Panc1 (cell line): ENCODE measurements at regions not wholly inside any gene's neighbourhood (a gene's known extent, or its start where the extent isn't known, plus 50 kb on each side); places are given as distances from the start of the nearest gene placed in this dataset.

Source experiments
- ATAC-seq: fragments of 200-7000 bp; cut with Tn5 transposase; 2 replicates; pipeline ENCODE4 v1.9.1; 2020; ENCODE audit warnings: mild to moderate bottlenecking, moderate library complexity
- BruUV-seq: library from RNA; stranded (reverse); fragments of 400-500 nt; replicated peaks from 2 replicates; lab custom pipeline; 2021; lab: Mats Ljungman, UMichigan
- CTCF ChIA-PET: fragments of 300-600 bp; sonication (Branson Sonifier 250); formaldehyde crosslinking; loops from one replicate; lab custom pipeline; 2022; ENCODE audit warnings: antibody characterized with exemption; lab: Charles Lee
- POLR2A ChIA-PET: fragments of 300-600 bp; sonication (Branson Sonifier 250); formaldehyde crosslinking; loops from one replicate; lab custom pipeline; 2022; ENCODE audit warnings: antibody characterized with exemption; lab: Charles Lee
- DNase-seq: peaks from one replicate; pipeline ENCODE4 v3.0.0-alpha.2; 2010; ENCODE audit warnings: low read depth, low spot score
- H3K27ac ChIP-seq: 2 replicates; pipeline ENCODE4 v1.5.1; 2011; ENCODE audit warnings: mild to moderate bottlenecking, low read length, inconsistent platforms
- H3K27me3 ChIP-seq: fragments of 200-500 bp; sonication (Bioruptor generic); 2 replicates; pipeline ENCODE4 v1.6.0; 2014; ENCODE audit warnings: low read length, inconsistent platforms; ENCODE audit not compliant: control insufficient read depth, insufficient read depth
- H3K36me3 ChIP-seq: fragments of 200-500 bp; sonication (Bioruptor generic); 2 replicates; pipeline ENCODE4 v1.5.1; 2014; ENCODE audit warnings: inconsistent platforms, mild to moderate bottlenecking, low read length, moderate library complexity; ENCODE audit not compliant: control insufficient read depth, insufficient read depth
- H3K4me1 ChIP-seq: 2 replicates; pipeline ENCODE4 v1.5.1; 2011; ENCODE audit warnings: inconsistent platforms, mild to moderate bottlenecking, low read length, moderate library complexity; ENCODE audit not compliant: control insufficient read depth, insufficient read depth
- H3K4me3 ChIP-seq, 2 experiments: 2 replicates each; pipeline ENCODE4 v1.5.1; 2011 to 2012; ENCODE audit warnings: low read depth in 2 of 2, low read length in 2 of 2, mild to moderate bottlenecking in 2 of 2, inconsistent platforms in 1 of 2, moderate library complexity in 1 of 2
- H3K9me3 ChIP-seq: fragments of 200-500 bp; sonication (Bioruptor generic); 2 replicates; pipeline ENCODE4 v1.5.1; 2014; ENCODE audit warnings: low read depth, mild to moderate bottlenecking, inconsistent platforms, low read length, moderate library complexity; ENCODE audit not compliant: control insufficient read depth, insufficient read depth
- CTCF ChIP-seq: fragments of 450-650 bp; IDR thresholded peaks from 2 replicates; pipeline ENCODE4 v1.5.1; 2017; ENCODE audit warnings: mild to moderate bottlenecking
- POLR2AphosphoS5 ChIP-seq: IDR thresholded peaks from 2 replicates; pipeline ENCODE4 v1.6.1; 2012; ENCODE audit warnings: mild to moderate bottlenecking, low read depth, low read length, moderate library complexity
- REST ChIP-seq, 2 experiments: IDR thresholded peaks; 2 replicates each; pipeline ENCODE4 v1.6.1; 2011 to 2012; ENCODE audit warnings: low read depth in 2 of 2, control low read depth in 1 of 2, low read length in 1 of 2, mild to moderate bottlenecking in 1 of 2, moderate library complexity in 1 of 2; ENCODE audit not compliant: insufficient read depth in 1 of 2
- SIN3A ChIP-seq: IDR thresholded peaks from 2 replicates; pipeline ENCODE4 v1.6.1; 2012; ENCODE audit warnings: low read depth, mild to moderate bottlenecking, low read length, moderate library complexity, borderline replicate concordance; ENCODE audit not compliant: insufficient read depth
- TCF7L2 ChIP-seq: IDR thresholded peaks from 2 replicates; pipeline ENCODE4 v1.6.1; 2011; ENCODE audit warnings: mild to moderate bottlenecking, low read depth, low read length, inconsistent platforms
- in situ Hi-C: cut with HindIII; loops from 2 replicates; pipeline ENCODE4 v1.10.0; 2016; ENCODE audit warnings: low sequenced_read_pairs, low pct_unique_long_range_greater_than_20kb
- intact Hi-C: fragments of 100-400 bp; cut with micrococcal nuclease; formaldehyde crosslinking; loops from one replicate; pipeline ENCODE4 v1.10.0; 2022; ENCODE audit not compliant: unreplicated experiment

- TF ChIP-seq SIN3A = no peak
- no peak for TF ChIP-seq POLR2AphosphoS5
- no peak for TF ChIP-seq REST (IDR thresholded peaks at IDR 0.05; ENCODE audit: insufficient read depth in 1 of 2, low read depth in 2 of 2, low read length in 1 of 2)
- no peak for TF ChIP-seq TCF7L2
- TF ChIP-seq CTCF = no peak
- ChIA-PET POLR2A (no interaction called here), CTCF (no interaction called here)
- intact Hi-C loops (no loop called here), in situ Hi-C loops (no loop called here)
- Histone ChIP-seq H3K4me3 (no peak overlapping the region), H3K4me1 (no peaks in the 10 kb centered on the region), H3K36me3 (no peaks in the 10 kb centered on the region), H3K27me3 (no peaks in the 10 kb centered on the region), H3K27ac (no peak overlapping the region), H3K9me3 (no peaks in the 10 kb centered on the region)
- no peak for DNase-seq
- ATAC-seq = no peak
- no TSS peak for BruUV-seq
These were observed 72.5 kb upstream of the TPK1 start for GRCh38 chr7:144908324-144908723.

GRCh38 chr7:144907577-144907976 lies 71.7 kb upstream of the TPK1 start:
- Histone ChIP-seq H3K27ac (no peak overlapping the region), H3K9me3 (no peaks in the 10 kb centered on the region), H3K4me3 (no peak overlapping the region), H3K36me3 (no peaks in the 10 kb centered on the region), H3K4me1 (no peaks in the 10 kb centered on the region), H3K27me3 (no peaks in the 10 kb centered on the region)
- DNase-seq (no peak), ATAC-seq (no peak)
- no TSS peak for BruUV-seq
- TF ChIP-seq CTCF (no peak), TCF7L2 (no peak), REST (IDR thresholded peaks at IDR 0.05; ENCODE audit: insufficient read depth in 1 of 2, low read depth in 2 of 2, low read length in 1 of 2) (no peak), SIN3A (no peak), POLR2AphosphoS5 (no peak)
- ChIA-PET CTCF (no interaction called here), POLR2A (no interaction called here)
- intact Hi-C loops (no loop called here), in situ Hi-C loops (no loop called here)
